Stimulated activated effector memory CD8-positive, alpha-beta T cell treated with anti-CD3 and anti-CD28 coated beads, Interleukin-12 subunit alpha, Interleukin-12 subunit beta, amount 100 ng/mL, for 72 hours (primary cell): ENCODE measurements at regions not wholly inside any gene's neighbourhood (a gene's known extent, or its start where the extent isn't known, plus 50 kb on each side); places are given as distances from the start of the nearest gene placed in this dataset.

Experiments
- ATAC-seq: fragments of 150-1000 bp; cut with Tn5 transposase; 2 replicates; pipeline ENCODE4 v1.10.0; 2021
- DNase-seq, 2 donors: peaks; one replicate each; pipeline ENCODE4 v3.0.0; 2021 to 2022; ENCODE audit warnings: low spot score in 2 of 2
- H3K27ac Mint-ChIP-seq: one replicate; pipeline ENCODE4 v1.8.0; 2022; ENCODE audit warnings: mild to moderate bottlenecking, mixed read lengths
- H3K36me3 Mint-ChIP-seq: one replicate; pipeline ENCODE4 v1.8.0; 2022; ENCODE audit warnings: mild to moderate bottlenecking, mixed read lengths
- H3K4me1 Mint-ChIP-seq: one replicate; pipeline ENCODE4 v1.8.0; 2022; ENCODE audit warnings: mixed read lengths
- H3K4me3 Mint-ChIP-seq: one replicate; pipeline ENCODE4 v1.8.0; 2022; ENCODE audit warnings: mild to moderate bottlenecking, mixed read lengths
- H3K9me3 Mint-ChIP-seq: one replicate; pipeline ENCODE4 v1.8.0; 2022; ENCODE audit warnings: mixed read lengths

- Mint-ChIP-seq H3K4me3 (no peak overlapping the region), H3K4me1 (no peaks in the 10 kb centered on the region), H3K9me3 (peaks cover 17% of the 10 kb centered on the region), H3K27ac (no peak overlapping the region), H3K36me3 (no peaks in the 10 kb centered on the region)
- no peak for ATAC-seq
- DNase-seq, result no peak
Observed at GRCh38 chr4:130403221-130403620, 1307.3 kb downstream of the C4orf33 start.

- Mint-ChIP-seq H3K4me1 (no peaks in the 10 kb centered on the region), H3K36me3 (no peaks in the 10 kb centered on the region), H3K9me3 (peaks cover 16% of the 10 kb centered on the region), H3K4me3 (no peak overlapping the region), H3K27ac (no peak overlapping the region)
- no peak for ATAC-seq
- DNase-seq, result no peak
Observed at GRCh38 chr4:130416228-130416627, 1320.3 kb downstream of the C4orf33 start.

- Mint-ChIP-seq H3K4me3 (no peak overlapping the region), H3K36me3 (no peaks in the 10 kb centered on the region), H3K9me3 (peaks cover 17% of the 10 kb centered on the region)
Observed at GRCh38 chr4:130419211-130419975, 1323.4 kb downstream of the C4orf33 start.

GRCh38 chr4:130422261-130422660 lies 1326.3 kb downstream of the C4orf33 start:
- Mint-ChIP-seq H3K4me1 (no peaks in the 10 kb centered on the region), H3K36me3 (no peaks in the 10 kb centered on the region), H3K9me3 (peaks cover 20% of the 10 kb centered on the region), H3K4me3 (no peak overlapping the region), H3K27ac (no peak overlapping the region)
- DNase-seq, result no peak
- ATAC-seq, result no peak

More at GRCh38 chr4:130419211-130419975, 1323.4 kb downstream of the C4orf33 start:
- no peak for DNase-seq
- ATAC-seq, result no peak
- Mint-ChIP-seq H3K27ac (no peak overlapping the region), H3K4me1 (no peaks in the 10 kb centered on the region)

- Mint-ChIP-seq H3K4me1 (no peaks in the 10 kb centered on the region), H3K4me3 (no peak overlapping the region), H3K36me3 (no peaks in the 10 kb centered on the region), H3K9me3 (peaks cover 18% of the 10 kb centered on the region), H3K27ac (no peak overlapping the region)
- ATAC-seq, result no peak
- no peak for DNase-seq
Observed at GRCh38 chr4:130424211-130424610, 1328.3 kb downstream of the C4orf33 start.

GRCh38 chr4:130432289-130432688 lies 1336.3 kb downstream of the C4orf33 start:
- Mint-ChIP-seq H3K4me3 (no peak overlapping the region), H3K9me3 (peaks cover 15% of the 10 kb centered on the region), H3K36me3 (no peaks in the 10 kb centered on the region), H3K4me1 (no peaks in the 10 kb centered on the region), H3K27ac (no peak overlapping the region)
- ATAC-seq (no peak), DNase-seq (no peak)

- Mint-ChIP-seq H3K4me3 (no peak overlapping the region), H3K4me1 (no peaks in the 10 kb centered on the region), H3K36me3 (peaks cover 5% of the 10 kb centered on the region), H3K27ac (no peak overlapping the region), H3K9me3 (peaks cover 32% of the 10 kb centered on the region)
- DNase-seq (no peak), ATAC-seq (no peak)
Observed at GRCh38 chr4:130449741-130450140, 1353.8 kb downstream of the C4orf33 start.

- Mint-ChIP-seq H3K9me3 (peaks cover 2% of the 10 kb centered on the region), H3K27ac (no peak overlapping the region), H3K36me3 (no peaks in the 10 kb centered on the region), H3K4me3 (no peak overlapping the region), H3K4me1 (no peaks in the 10 kb centered on the region)
- DNase-seq (no peak), ATAC-seq (no peak)
Observed at GRCh38 chr4:130468340-130468739, 1372.4 kb downstream of the C4orf33 start.

GRCh38 chr4:130478406-130478805 lies 1382.5 kb downstream of the C4orf33 start:
- no peak overlapping the region for H3K4me3 Mint-ChIP-seq
- DNase-seq (no peak), ATAC-seq (no peak)
- no peaks in the 10 kb centered on the region for H3K36me3 Mint-ChIP-seq
- H3K4me1 Mint-ChIP-seq, result no peaks in the 10 kb centered on the region
- H3K27ac Mint-ChIP-seq, result no peak overlapping the region
- H3K9me3 Mint-ChIP-seq, result peaks cover 23% of the 10 kb centered on the region

- peaks cover 27% of the 10 kb centered on the region for H3K9me3 Mint-ChIP-seq
- H3K27ac Mint-ChIP-seq, result no peak overlapping the region
- H3K36me3 Mint-ChIP-seq, result no peaks in the 10 kb centered on the region
- H3K4me3 Mint-ChIP-seq, result no peak overlapping the region
- H3K4me1 Mint-ChIP-seq, result no peaks in the 10 kb centered on the region
- no peak for ATAC-seq
- DNase-seq, result no peak
Observed at GRCh38 chr4:130479020-130479419, 1383.1 kb downstream of the C4orf33 start.

GRCh38 chr4:130479674-130480073 lies 1383.7 kb downstream of the C4orf33 start:
- Mint-ChIP-seq H3K27ac (no peak overlapping the region), H3K9me3 (peaks cover 27% of the 10 kb centered on the region), H3K4me1 (no peaks in the 10 kb centered on the region), H3K36me3 (no peaks in the 10 kb centered on the region), H3K4me3 (no peak overlapping the region)
- no peak for DNase-seq
- ATAC-seq, result no peak

GRCh38 chr4:130484826-130485225 lies 1388.9 kb downstream of the C4orf33 start:
- no peak overlapping the region for H3K4me3 Mint-ChIP-seq
- H3K9me3 Mint-ChIP-seq, result peaks cover 22% of the 10 kb centered on the region
- no peaks in the 10 kb centered on the region for H3K4me1 Mint-ChIP-seq
- DNase-seq (no peak), ATAC-seq (no peak)
- no peak overlapping the region for H3K27ac Mint-ChIP-seq
- H3K36me3 Mint-ChIP-seq, result no peaks in the 10 kb centered on the region

- DNase-seq (no peak), ATAC-seq (no peak)
- H3K27ac Mint-ChIP-seq, result no peak overlapping the region
- H3K4me3 Mint-ChIP-seq, result no peak overlapping the region
- no peaks in the 10 kb centered on the region for H3K4me1 Mint-ChIP-seq
- H3K36me3 Mint-ChIP-seq, result no peaks in the 10 kb centered on the region
- peaks cover 22% of the 10 kb centered on the region for H3K9me3 Mint-ChIP-seq
Observed at GRCh38 chr4:130485371-130485770, 1389.4 kb downstream of the C4orf33 start.

- peaks cover 19% of the 10 kb centered on the region for H3K9me3 Mint-ChIP-seq
- no peaks in the 10 kb centered on the region for H3K4me1 Mint-ChIP-seq
- H3K36me3 Mint-ChIP-seq, result no peaks in the 10 kb centered on the region
- no peak for ATAC-seq
- no peak overlapping the region for H3K27ac Mint-ChIP-seq
- no peak overlapping the region for H3K4me3 Mint-ChIP-seq
- DNase-seq, result no peak
Observed at GRCh38 chr4:130486186-130486585, 1390.2 kb downstream of the C4orf33 start.

- Mint-ChIP-seq H3K9me3 (peaks cover 21% of the 10 kb centered on the region), H3K36me3 (no peaks in the 10 kb centered on the region)
Observed at GRCh38 chr4:130486841-130487240, 1390.9 kb downstream of the C4orf33 start.

GRCh38 chr4:130510661-130511060 lies 1414.7 kb downstream of the C4orf33 start:
- Mint-ChIP-seq H3K27ac (no peak overlapping the region), H3K4me1 (no peaks in the 10 kb centered on the region), H3K36me3 (no peaks in the 10 kb centered on the region), H3K9me3 (peaks cover 17% of the 10 kb centered on the region), H3K4me3 (no peak overlapping the region)
- DNase-seq (no peak), ATAC-seq (no peak)

More at GRCh38 chr4:130486841-130487240, 1390.9 kb downstream of the C4orf33 start:
- ATAC-seq, result no peak
- Mint-ChIP-seq H3K4me1 (no peaks in the 10 kb centered on the region), H3K27ac (no peak overlapping the region), H3K4me3 (no peak overlapping the region)
- DNase-seq, result no peak
